Transverse colon (tissue), 3 donors: ENCODE measurements at regions not wholly inside any gene's neighbourhood (a gene's known extent, or its start where the extent isn't known, plus 50 kb on each side); places are given as distances from the start of the nearest gene placed in this dataset.

Experiments
- EP300 ChIP-seq: sonication (generic); formaldehyde crosslinking; IDR thresholded peaks from one replicate; pipeline ENCODE4 v1.6.1; 2017; ENCODE audit warnings: antibody characterized with exemption, low read depth
- TF ChIP-seq, protein P1 (sequence below), 5 experiments: fragments of 200-600 bp in 3 of 5; fragments of 450-650 bp in 2 of 5; sonication (generic) in 3 of 5; IDR thresholded peaks; 1 replicate in 2 of 5; 2 replicates in 3 of 5; pipeline ENCODE4 v1.5.1; 2016 to 2017; ENCODE audit warnings: antibody characterized with exemption in 5 of 5, inconsistent platforms in 3 of 5, mild to moderate bottlenecking in 2 of 5, moderate library complexity in 1 of 5

- TF ChIP-seq, protein P1, sequence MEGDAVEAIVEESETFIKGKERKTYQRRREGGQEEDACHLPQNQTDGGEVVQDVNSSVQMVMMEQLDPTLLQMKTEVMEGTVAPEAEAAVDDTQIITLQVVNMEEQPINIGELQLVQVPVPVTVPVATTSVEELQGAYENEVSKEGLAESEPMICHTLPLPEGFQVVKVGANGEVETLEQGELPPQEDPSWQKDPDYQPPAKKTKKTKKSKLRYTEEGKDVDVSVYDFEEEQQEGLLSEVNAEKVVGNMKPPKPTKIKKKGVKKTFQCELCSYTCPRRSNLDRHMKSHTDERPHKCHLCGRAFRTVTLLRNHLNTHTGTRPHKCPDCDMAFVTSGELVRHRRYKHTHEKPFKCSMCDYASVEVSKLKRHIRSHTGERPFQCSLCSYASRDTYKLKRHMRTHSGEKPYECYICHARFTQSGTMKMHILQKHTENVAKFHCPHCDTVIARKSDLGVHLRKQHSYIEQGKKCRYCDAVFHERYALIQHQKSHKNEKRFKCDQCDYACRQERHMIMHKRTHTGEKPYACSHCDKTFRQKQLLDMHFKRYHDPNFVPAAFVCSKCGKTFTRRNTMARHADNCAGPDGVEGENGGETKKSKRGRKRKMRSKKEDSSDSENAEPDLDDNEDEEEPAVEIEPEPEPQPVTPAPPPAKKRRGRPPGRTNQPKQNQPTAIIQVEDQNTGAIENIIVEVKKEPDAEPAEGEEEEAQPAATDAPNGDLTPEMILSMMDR (IDR thresholded peaks at IDR 0.05), result no peak
- no peak for TF ChIP-seq EP300
Observed at GRCh38 chr10:8853048-8853447, 798.6 kb downstream of the GATA3 start.
